ENCODE measurements at regions not wholly inside any gene's neighbourhood (a gene's known extent, or its start where the extent isn't known, plus 50 kb on each side); places are given as distances from the start of the nearest gene placed in this dataset.

DNA sequence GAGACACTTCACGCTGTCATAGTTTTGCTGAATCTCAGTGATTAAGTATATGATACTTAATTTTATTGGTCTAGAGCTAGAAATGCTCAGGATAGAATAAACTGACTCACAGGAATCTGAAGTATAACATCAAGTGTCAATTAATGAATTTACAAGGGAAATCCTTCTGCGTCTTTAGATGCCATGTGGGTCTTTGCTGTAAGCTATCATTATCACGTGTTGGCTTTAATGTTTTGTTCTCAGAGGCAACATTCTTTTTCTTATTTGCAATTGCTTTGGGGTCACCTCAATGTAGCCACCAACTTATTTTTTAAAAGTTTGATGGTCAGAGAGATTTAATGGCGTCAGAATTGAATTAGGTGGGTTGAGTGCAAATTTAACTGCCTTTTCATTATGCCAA is 680.1 kb upstream of the PTBP2 start:
- TF ChIP-seq DIDO1 (tag; IDR thresholded peaks at IDR 0.05; ENCODE audit: low read depth), result no peak
- TF ChIP-seq ZNF316 (IDR thresholded peaks at IDR 0.05), result no peak
- no peak for TF ChIP-seq ZNF311 (CRISPR knock-in tag; IDR thresholded peaks at IDR 0.05)
- no peak for TF ChIP-seq PYGO2 (tag; IDR thresholded peaks at IDR 0.05)
- TF ChIP-seq, protein P1, sequence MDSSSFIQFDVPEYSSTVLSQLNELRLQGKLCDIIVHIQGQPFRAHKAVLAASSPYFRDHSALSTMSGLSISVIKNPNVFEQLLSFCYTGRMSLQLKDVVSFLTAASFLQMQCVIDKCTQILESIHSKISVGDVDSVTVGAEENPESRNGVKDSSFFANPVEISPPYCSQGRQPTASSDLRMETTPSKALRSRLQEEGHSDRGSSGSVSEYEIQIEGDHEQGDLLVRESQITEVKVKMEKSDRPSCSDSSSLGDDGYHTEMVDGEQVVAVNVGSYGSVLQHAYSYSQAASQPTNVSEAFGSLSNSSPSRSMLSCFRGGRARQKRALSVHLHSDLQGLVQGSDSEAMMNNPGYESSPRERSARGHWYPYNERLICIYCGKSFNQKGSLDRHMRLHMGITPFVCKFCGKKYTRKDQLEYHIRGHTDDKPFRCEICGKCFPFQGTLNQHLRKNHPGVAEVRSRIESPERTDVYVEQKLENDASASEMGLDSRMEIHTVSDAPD (CRISPR knock-in tag; IDR thresholded peaks at IDR 0.05), result no peak
- TF ChIP-seq TCF3 (CRISPR knock-in tag; IDR thresholded peaks at IDR 0.05), result no peak
- no peak for TF ChIP-seq FOXJ2 (tag; IDR thresholded peaks at IDR 0.05)
- no peak for TF ChIP-seq DLX4 (CRISPR knock-in tag; IDR thresholded peaks at IDR 0.05)
- TF ChIP-seq ZNF354B (CRISPR knock-in tag; IDR thresholded peaks at IDR 0.05), result no peak
- TF ChIP-seq CREB3L1 (IDR thresholded peaks at IDR 0.05; ENCODE audit: borderline replicate concordance, low read depth), result no peak
- H3K9ac ChIP-seq (ENCODE audit: insufficient read depth in 1 of 2, low read depth in 2 of 2, low read length in 2 of 2), result no peak overlapping the region
- H3K27ac ChIP-seq (ENCODE audit: extremely low read depth, low read depth, low read length), result no peak overlapping the region
- no peaks in the 10 kb centered on the region for H3K36me3 ChIP-seq (ENCODE audit: control insufficient read depth, insufficient read depth, low read length)
- no peak overlapping the region for H2AFZ ChIP-seq (ENCODE audit: low read depth, low read length)
- H3K4me1 ChIP-seq (replicated peaks in 1 of 2; ENCODE audit: control insufficient read depth in 2 of 2, insufficient read depth in 2 of 2, low read length in 2 of 2), result no peaks in the 10 kb centered on the region
- WGBS (ENCODE audit: insufficient coverage, low coverage, missing lambda C conversion rate), result 2% methylated on average over 4 of the region's 4 CpGs
- H3K27me3 ChIP-seq (ENCODE audit: control insufficient read depth in 2 of 2, insufficient read depth in 2 of 2, low read length in 2 of 2), result no peaks in the 10 kb centered on the region
- in situ Hi-C loops (cut with MboI) (no loop called here), intact Hi-C loops (cut with micrococcal nuclease) (no loop called here)
- DNase-seq (ENCODE audit: extremely low read depth in 1 of 4, low spot score in 3 of 4) (no peak), FAIRE-seq (no peak), ATAC-seq (no peak)
- no peaks in the 10 kb centered on the region for H3K79me2 ChIP-seq (ENCODE audit: control insufficient read depth, insufficient read depth, low read length)
- POLR2A ChIA-PET, result no interaction called here
- H3K4me3 ChIP-seq, result no peak overlapping the region
- H3K9me3 ChIP-seq (replicated peaks; ENCODE audit: control insufficient read depth, insufficient read depth, low read depth, low read length), result no peaks in the 10 kb centered on the region
- no peaks in the 10 kb centered on the region for H4K20me1 ChIP-seq (replicated peaks; ENCODE audit: control insufficient read depth, insufficient read depth, low read length)
- no peak overlapping the region for H3K4me2 ChIP-seq (ENCODE audit: insufficient read depth, low read length)
- no peaks in the 10 kb centered on the region for H3K9me1 ChIP-seq (ENCODE audit: control insufficient read depth, insufficient read depth, low read length)
- BruUV-seq (replicated peaks), result no TSS peak
- CTCF ChIA-PET (ENCODE audit: low intra/inter-chr PET ratio), result no interaction called here
